Islet of Langerhans (tissue), 1 donor: ENCODE measurements at regions not wholly inside any gene's neighbourhood (a gene's known extent, or its start where the extent isn't known, plus 50 kb on each side); places are given as distances from the start of the nearest gene placed in this dataset.

ENCODE experiments used
- FAIRE-seq: peaks from one replicate; lab custom pipeline; 2011; peaks lifted over from hg19 to GRCh38; lab: Jason Lieb, UNC

DNA sequence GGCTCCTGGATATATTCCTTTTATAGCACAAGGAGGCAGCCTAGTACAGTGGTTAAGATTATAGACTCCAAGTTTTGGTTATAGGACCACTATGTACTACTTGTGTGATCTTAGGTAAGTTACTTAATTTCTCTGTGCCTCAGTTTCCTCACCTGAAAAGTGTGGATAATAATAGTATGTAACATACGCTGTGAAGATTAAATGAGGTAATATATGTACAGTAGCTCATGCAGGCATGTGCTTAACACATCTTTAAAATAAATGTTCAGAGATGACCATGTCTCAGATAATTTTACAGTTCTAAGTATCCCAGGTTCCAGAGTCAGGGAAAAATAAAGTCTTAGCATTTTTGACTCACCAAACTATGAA is 55.7 kb upstream of the TRABD2B start:
- no peak for FAIRE-seq

DNA sequence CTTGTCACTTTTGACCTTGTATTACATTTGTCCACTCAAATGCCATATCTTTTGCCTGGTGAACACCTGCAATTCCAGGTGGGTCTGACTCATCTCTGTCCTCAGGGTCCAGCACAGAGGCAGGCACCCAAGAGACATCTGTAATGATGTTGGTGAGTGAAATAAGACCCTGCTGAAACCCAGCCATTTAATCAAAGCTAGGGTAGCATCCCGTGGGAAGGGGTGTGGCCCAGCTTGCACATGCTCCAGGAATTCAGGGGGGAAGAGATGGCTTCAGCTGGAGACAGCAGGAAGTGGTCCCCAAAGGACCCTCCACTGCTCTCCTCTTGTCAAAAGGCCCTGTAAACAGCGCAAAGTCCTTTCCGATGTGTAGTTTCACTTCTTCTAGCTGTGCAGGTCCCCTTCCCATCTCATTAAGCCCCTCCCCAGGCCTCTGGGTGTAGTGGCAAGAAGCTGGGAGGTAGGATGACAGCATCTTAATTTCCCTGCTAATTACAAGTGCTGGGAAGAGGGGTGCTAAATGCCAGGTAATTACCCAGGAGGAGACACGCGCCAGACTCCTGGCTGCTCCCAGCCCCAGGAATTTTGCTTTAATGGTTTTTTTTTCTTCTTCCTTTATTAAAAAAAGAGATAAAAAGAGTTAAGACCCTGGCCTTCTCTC is 54.4 kb upstream of the TRABD2B start:
- FAIRE-seq, result no peak

DNA sequence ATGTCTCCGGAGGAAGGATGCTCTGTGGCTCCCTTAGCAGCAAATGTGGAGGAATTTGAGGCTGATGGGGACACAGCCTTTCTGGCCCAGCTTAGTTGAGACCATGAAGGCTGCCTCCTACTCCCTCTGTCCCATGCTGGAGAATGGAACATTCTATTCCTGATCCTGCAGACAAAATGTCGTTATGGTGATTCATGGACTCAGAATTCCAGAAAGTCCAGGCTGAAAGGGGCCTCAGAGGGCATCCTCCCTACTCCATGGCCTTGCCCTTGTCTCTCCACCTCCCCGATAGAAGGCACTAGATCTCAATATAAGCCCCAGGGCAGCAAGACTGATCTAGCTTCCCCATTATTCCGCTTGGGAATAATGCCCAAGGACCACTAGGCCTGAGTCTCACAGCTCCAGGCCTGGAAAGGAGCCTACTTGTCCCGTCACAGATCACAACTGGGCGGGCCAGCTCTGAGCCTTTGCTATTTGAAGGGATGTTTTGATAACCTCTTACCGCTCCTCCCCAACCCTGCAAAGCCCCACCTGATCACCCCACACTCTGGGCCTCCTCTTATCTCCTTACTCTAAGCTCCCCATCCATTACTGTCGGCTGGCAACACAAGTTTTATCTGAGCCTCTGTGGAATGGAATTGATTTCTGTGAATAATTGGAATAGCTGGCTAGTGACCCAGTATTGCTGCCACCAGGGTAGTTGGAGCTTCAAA is 52.8 kb upstream of the TRABD2B start:
- FAIRE-seq, result no peak

DNA sequence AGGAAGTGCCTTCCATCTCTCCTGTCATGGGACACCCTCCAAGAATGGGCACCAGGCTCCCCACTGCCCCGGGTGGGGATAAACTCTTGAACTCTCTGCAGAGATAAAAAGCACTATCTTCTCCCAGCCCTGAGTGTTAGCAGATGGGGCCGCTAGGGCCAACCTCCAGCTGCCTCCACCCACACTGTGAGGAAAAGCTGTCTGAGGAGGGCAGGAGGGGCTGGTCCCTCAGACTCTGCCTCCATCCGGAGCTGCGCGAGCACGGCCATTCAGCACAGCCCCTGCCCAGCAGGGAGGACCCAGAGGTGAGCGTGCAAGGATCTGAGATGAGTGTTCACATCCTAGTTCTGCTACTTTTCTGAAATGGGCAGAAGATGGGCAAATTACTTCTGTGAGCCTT is 51.8 kb upstream of the TRABD2B start:
- no peak for FAIRE-seq

DNA sequence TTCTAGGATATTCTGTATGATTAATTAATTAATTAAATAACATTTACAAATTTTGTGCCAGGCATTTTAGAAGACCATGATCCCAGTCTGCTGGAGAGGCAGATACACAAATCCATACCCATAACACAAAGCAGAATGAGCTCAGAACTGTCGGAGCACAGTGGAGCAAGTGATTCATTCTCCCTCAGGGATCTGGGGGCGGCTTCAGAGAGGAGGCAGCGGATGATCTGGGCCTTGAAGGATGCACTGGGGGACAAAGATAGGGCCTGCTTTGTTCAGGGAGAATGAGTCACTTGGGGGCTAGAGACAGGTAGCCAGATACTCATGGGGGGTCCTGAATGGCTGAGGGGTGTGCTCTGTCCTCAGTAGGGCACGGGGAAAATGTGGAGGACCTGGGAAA is 50.9 kb upstream of the TRABD2B start:
- no peak for FAIRE-seq

DNA sequence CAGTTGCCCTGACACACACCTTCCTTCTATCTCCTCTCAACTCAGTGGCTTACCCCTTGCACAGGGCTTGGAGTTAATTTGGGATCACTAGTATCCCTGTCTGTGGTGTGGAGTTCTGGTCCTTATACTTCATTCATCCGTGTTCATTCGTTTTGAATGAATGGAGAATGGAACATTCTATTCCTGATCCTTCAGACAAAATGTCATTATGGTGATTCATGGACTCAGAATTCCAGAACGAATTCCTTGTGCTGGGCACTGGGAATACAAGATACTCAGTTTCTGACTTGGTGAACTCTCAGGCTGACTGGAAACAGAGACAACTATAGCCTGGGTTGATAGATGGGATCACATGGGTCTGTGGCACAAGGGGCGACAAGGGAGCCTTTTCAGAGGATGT is 49.9 kb upstream of the TRABD2B start:
- FAIRE-seq, result no peak
